AG10803 (cell line): ENCODE measurements at regions not wholly inside any gene's neighbourhood (a gene's known extent, or its start where the extent isn't known, plus 50 kb on each side); places are given as distances from the start of the nearest gene placed in this dataset.

Experiments
- DNase-seq: peaks from one replicate; pipeline ENCODE4 v3.0.0; 2010; ENCODE audit warnings: low read depth
- H3K4me3 ChIP-seq: 2 replicates; pipeline ENCODE4 v1.5.1; 2011; ENCODE audit warnings: mild to moderate bottlenecking, low read length, control low read depth
- TF ChIP-seq, protein P1 (sequence below): conservative IDR thresholded peaks from 2 replicates; pipeline ENCODE4 v1.5.1; 2011; ENCODE audit warnings: mild to moderate bottlenecking, low read length, control low read depth, inconsistent platforms

GRCh38 chr12:63317286-63317846 lies 166.4 kb upstream of the AVPR1A start:
- DNase-seq, result no peak

GRCh38 chr12:63313139-63313538 lies 162.1 kb upstream of the AVPR1A start:
- H3K4me3 ChIP-seq, result no peak overlapping the region
- no peak for DNase-seq
- TF ChIP-seq, protein P1, sequence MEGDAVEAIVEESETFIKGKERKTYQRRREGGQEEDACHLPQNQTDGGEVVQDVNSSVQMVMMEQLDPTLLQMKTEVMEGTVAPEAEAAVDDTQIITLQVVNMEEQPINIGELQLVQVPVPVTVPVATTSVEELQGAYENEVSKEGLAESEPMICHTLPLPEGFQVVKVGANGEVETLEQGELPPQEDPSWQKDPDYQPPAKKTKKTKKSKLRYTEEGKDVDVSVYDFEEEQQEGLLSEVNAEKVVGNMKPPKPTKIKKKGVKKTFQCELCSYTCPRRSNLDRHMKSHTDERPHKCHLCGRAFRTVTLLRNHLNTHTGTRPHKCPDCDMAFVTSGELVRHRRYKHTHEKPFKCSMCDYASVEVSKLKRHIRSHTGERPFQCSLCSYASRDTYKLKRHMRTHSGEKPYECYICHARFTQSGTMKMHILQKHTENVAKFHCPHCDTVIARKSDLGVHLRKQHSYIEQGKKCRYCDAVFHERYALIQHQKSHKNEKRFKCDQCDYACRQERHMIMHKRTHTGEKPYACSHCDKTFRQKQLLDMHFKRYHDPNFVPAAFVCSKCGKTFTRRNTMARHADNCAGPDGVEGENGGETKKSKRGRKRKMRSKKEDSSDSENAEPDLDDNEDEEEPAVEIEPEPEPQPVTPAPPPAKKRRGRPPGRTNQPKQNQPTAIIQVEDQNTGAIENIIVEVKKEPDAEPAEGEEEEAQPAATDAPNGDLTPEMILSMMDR, result no peak

More at GRCh38 chr12:63317286-63317846, 166.4 kb upstream of the AVPR1A start:
- TF ChIP-seq, protein P1, result no peak
- H3K4me3 ChIP-seq, result no peak overlapping the region

- H3K4me3 ChIP-seq, result no peak overlapping the region
- no peak for DNase-seq
- TF ChIP-seq, protein P1, result no peak
Measured at GRCh38 chr12:63308671-63309070, 157.7 kb upstream of the AVPR1A start.

GRCh38 chr12:63307849-63308248 lies 156.8 kb upstream of the AVPR1A start:
- TF ChIP-seq, protein P1, result no peak
- no peak for DNase-seq
- no peak overlapping the region for H3K4me3 ChIP-seq

- TF ChIP-seq, protein P1, result no peak
- H3K4me3 ChIP-seq, result no peak overlapping the region
- no peak for DNase-seq
Measured at GRCh38 chr12:63305901-63306875, 155.2 kb upstream of the AVPR1A start.

GRCh38 chr12:63304887-63305316 lies 153.9 kb upstream of the AVPR1A start:
- DNase-seq, result no peak
- TF ChIP-seq, protein P1, result no peak
- H3K4me3 ChIP-seq, result no peak overlapping the region
